GM20000 (cell line): ENCODE measurements at regions not wholly inside any gene's neighbourhood (a gene's known extent, or its start where the extent isn't known, plus 50 kb on each side); places are given as distances from the start of the nearest gene placed in this dataset.
"Not testable (repeated sequence)": the region's sequence is repeated elsewhere in the genome, so short reads cannot be mapped to it uniquely, and the experiment has no call there.

Experiments
- DNase-seq: peaks from one replicate; pipeline ENCODE4 v3.0.0; 2012; ENCODE audit warnings: low spot score
- CTCF ChIP-seq: IDR thresholded peaks from 2 replicates; pipeline ENCODE4 v1.5.1; 2012; ENCODE audit warnings: mild to moderate bottlenecking, control low read depth; ENCODE audit errors: extremely low read depth, missing control alignments

- DNase-seq, result no peak
Observed at GRCh38 chr1:233461847-233462246, 134.3 kb downstream of the MAP3K21 start.

GRCh38 chr1:233463333-233463732 is 135.8 kb downstream of the MAP3K21 start:
- TF ChIP-seq CTCF, result no peak

More at GRCh38 chr1:233461847-233462246, 134.3 kb downstream of the MAP3K21 start:
- no peak for TF ChIP-seq CTCF

GRCh38 chr1:233465745-233466343 is 138.3 kb downstream of the MAP3K21 start:
- DNase-seq, result no peak
- TF ChIP-seq CTCF, result no peak

More at GRCh38 chr1:233463333-233463732, 135.8 kb downstream of the MAP3K21 start:
- DNase-seq, result no peak

GRCh38 chr1:233470741-233471499 is 143.0 kb upstream of the KCNK1 start:
- no peak for DNase-seq
- TF ChIP-seq CTCF, result no peak

GRCh38 chr1:233471851-233472250 is 142.1 kb upstream of the KCNK1 start:
- DNase-seq, result not testable (repeated sequence)

GRCh38 chr1:233472796-233473195 is 141.1 kb upstream of the KCNK1 start:
- DNase-seq, result not testable (repeated sequence)

- no peak for TF ChIP-seq CTCF
- DNase-seq, result no peak
Observed at GRCh38 chr1:233473549-233474204, 140.2 kb upstream of the KCNK1 start.

GRCh38 chr1:233477359-233477758 is 136.5 kb upstream of the KCNK1 start:
- DNase-seq, result no peak
- no peak for TF ChIP-seq CTCF
